CD4-positive, alpha-beta T cell treated with Interleukin-15 for 1 hour (primary cell): ENCODE measurements at regions not wholly inside any gene's neighbourhood (a gene's known extent, or its start where the extent isn't known, plus 50 kb on each side); places are given as distances from the start of the nearest gene placed in this dataset.
"Not testable (repeated sequence)": the region's sequence is repeated elsewhere in the genome, so short reads cannot be mapped to it uniquely, and the experiment has no call there.

Experiments used
- DNase-seq: peaks from one replicate; pipeline ENCODE4 v3.0.0-alpha.2; 2020

- peak; percentile 92 for DNase-seq
Measured at GRCh38 chr3:153221748-153222162, 59.7 kb downstream of the RAP2B start.

DNA sequence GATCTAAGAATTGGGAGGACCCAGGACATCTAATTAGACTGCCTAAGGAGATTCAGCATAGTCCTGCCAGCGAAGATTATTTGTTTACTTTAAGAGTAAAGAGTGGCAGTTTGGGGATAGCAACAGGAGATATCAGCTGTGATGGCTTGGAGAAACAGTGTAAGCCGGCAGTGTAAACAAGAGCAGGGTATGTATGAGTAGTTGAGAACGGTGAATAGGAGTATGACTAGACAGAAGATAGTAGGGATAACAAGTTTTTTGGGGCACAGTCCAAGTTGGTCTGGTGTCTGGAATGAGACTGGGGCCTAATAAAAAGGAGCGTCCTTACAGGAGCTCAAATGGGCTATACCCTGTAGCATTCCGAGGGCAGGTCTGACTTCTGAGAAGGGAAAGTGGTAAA is 64.9 kb downstream of the RAP2B start:
- not testable (repeated sequence) for DNase-seq

- not testable (repeated sequence) for DNase-seq
Measured at GRCh38 chr3:153230427-153230826, 68.4 kb downstream of the RAP2B start.

DNA sequence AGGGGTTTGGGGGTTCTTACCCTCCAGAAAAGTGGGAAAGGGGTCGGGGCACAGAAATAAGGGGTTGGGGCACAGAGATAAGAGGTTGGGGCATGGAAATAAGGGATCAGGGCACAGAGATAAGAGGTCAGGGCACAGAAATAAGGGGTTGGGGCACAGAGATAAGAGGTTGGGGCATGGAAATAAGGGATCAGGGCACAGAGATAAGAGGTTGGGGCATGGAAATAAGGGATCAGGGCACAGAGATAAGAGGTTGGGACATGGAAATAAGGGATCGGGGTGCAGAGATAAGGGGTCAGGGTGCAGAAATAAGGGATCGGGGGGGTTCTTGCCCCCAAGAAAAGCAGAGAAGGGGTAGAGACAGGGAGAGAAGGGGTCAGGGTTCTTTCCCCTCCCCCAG is 69.2 kb downstream of the RAP2B start:
- DNase-seq = not testable (repeated sequence)

GRCh38 chr3:153232050-153232752 is 70.2 kb downstream of the RAP2B start:
- DNase-seq = not testable (repeated sequence)

- DNase-seq = no peak
Measured at GRCh38 chr3:153232851-153233271, 70.8 kb downstream of the RAP2B start.

DNA sequence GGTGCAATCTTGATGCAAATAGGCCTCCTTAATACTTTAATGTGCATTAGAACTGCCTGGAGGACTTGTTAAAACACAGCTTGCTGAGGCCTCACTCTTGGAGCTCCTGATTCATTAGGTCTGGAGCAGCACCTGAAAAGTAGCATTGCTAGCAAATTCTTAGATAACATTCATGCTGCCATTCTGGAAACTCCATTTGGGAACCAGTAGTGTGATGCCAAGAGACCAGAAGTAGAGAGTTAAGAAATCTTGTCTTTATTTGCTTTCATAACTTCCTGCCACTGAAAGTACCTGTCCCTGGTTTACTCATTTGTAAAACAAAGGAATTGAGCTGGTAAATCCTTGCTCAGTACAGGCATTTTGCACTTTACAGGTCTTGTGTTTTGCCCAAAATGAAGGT is 72.0 kb downstream of the RAP2B start:
- DNase-seq = no peak

DNA sequence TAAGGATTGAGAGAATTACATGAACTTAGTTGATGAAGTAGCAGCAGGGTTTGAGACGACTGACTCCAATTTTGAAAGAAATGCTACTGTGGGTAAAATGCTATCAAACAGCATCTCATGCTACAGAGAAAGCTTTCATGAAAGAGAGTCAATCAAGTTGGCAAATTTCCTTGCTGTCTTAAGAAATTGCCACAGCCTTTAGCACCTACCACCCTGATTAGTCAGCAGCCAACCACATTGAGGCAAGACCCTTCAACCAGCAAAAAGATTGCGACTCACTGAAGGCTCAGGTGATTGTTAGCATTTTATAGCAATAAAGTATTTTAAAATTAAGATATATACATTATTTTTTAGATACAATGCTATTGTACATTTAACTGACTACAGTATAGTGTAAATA is 80.9 kb downstream of the RAP2B start:
- DNase-seq = peak; percentile 17

DNA sequence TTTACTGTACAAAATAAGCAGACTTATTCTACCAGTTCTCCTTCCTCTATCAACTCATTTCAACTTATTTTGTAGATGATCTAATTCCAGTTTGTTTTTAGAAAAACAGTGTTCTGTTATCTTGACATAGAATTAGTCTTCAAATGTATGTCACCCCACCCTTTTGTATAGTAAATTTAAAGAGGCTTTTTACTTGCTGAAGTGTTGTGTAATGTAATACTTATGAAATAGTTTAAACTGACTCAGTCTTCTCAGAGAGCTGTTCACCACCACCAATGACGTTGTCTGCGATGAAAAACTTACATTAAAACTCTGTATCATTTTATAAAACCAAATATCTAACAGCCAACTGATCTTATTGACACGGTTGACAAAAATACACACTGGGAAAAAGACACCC is 82.9 kb downstream of the RAP2B start:
- DNase-seq = no peak

GRCh38 chr3:153245661-153246060 is 83.6 kb downstream of the RAP2B start:
- no peak for DNase-seq

GRCh38 chr3:153246331-153246730 is 84.3 kb downstream of the RAP2B start:
- DNase-seq = no peak

DNA sequence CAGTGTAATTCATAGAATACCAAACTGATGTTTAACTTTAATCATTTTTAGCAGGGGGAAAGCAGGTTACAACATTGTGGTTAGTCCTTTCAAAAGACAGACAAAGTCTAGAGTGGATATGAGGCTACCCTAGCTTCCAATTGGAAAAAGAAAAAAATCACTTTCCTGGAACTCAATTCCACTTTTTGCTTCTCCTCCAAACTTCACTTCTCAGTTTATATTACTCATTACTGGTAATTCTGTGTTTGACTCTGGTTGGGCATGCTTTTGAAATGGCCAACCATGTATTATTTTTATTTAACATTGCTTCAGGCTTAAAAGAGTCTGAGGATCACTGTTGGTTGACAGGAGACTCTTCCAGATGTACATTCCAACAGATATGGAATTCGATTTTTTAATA is 84.8 kb downstream of the RAP2B start:
- DNase-seq = no peak

DNA sequence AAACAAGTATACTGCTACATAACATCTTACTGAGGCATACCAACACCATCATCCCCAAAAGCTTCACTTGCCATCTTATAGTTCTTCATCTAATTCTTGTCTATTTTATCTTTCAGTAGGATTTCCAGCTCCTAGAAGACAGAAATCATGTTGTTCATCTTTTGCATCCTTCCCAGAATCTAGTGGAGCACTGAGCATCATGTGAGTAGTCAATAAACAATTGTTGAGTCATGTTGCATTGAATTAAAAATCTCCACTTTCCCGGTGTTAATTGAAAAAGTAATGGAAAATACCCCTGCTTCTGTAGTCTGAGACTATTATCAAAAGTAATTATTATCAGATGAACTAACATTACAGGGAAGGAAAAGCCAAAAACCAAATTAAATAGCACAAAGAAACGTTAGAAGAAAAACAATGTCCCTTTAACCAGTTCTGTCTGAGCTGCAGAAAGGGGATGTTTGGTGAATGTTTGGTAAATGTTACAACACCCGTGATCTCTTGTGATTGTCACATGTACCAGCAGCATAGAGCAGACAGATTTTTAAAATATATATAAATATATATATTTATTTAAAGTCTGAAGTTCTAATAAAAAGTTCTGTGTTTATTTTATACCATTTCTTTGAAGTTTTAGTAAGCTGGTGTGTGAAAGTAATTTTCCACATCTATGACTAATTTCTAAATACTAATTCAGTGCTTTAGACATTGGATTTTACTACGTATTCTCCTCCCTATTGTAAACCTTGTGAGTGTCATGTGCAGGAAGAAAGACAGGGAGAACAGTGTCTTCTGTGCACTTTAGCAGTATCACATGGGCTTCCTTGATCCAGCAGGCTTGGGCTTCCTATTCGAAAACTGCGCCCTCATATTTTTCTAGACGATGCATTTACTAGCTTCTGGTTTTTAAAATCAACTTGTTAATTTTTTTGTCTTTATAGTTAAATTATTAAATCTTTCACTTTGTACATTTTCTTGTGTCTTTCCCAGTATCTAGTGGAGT is 85.6 kb downstream of the RAP2B start:
- DNase-seq = no peak

GRCh38 chr3:153248835-153249234 is 86.8 kb downstream of the RAP2B start:
- not testable (repeated sequence) for DNase-seq

GRCh38 chr3:153249906-153250305 is 87.9 kb downstream of the RAP2B start:
- no peak for DNase-seq

- no peak for DNase-seq
Measured at GRCh38 chr3:153250446-153250845, 88.4 kb downstream of the RAP2B start.

DNA sequence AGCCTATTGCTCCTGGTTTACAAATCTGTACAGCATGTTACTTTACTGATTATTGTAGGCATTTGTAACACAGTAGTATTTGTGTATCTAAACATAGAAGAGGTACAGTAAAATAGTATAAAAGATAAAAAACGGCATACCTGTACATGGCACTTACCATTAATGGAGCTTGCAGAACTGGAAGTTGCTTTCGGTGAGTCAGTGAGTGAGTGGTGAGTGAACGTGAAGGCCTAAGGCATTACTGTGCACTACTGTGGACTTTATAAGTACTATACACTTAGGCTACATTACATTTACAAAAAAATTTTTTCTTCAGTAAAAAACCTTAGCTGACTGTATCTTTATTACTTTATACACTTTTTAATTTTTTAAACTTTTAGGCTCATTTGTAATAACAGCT is 90.9 kb downstream of the RAP2B start:
- DNase-seq = no peak

DNA sequence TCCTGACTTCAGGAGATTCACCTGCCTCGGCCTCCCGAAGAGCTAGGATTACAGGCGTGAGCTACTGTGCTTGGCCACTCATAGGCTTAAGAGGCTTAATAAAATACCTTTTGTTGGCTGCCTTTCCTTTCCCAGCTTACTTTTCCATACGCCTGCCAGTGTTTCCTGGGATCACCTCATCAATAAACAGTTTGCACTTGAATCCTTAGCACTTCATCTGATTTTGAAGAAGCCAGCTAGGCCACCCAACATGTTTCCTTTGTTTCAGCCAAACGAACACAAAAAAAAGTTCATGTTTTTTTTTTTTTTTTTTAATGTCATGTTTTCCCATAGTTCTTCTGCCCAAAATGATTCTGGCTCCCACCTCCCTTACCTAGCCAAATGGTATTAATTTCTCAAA is 92.3 kb downstream of the RAP2B start:
- DNase-seq = no peak

GRCh38 chr3:153257673-153258351 is 95.8 kb downstream of the RAP2B start:
- no peak for DNase-seq

DNA sequence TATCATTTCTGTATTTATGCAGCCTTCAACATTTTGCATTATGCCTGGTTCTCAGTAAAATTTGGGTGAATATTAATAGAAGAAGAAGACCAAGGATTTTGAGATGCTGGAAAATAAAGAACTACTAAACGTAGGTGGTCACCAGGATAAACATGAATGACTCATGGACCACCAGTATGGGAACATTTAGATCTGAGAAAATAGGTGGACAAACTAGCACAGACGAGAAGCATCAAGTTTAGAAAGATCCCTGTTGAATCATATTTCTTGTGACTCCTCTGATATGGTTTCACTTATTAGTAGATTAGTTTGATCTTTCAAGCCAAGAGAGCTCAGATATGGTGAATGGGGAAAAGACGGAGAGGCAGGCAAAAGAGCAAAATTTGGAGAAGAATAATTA is 97.9 kb downstream of the RAP2B start:
- DNase-seq = no peak

- DNase-seq = no peak
Measured at GRCh38 chr3:153260681-153261080, 98.7 kb downstream of the RAP2B start.

DNA sequence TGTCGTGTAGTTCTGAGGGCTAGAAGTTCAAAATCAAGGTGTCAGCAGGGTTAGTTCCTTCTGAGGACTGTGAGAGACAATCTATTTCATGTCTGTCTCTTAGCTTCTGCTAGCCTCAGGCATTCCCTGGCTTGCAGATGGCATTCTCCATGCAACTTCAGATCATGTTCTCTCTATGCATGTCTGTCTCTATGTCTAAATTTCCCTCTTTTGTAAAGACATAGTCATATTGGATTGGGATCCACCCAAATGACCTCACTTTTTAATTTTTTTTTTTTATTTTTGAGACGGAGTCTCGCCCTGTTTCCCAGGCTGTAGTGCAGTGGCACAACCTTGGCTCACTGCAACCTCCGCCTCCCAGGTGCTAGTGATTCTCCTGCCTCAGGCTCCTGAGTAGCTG is 104.6 kb downstream of the RAP2B start:
- no peak for DNase-seq

- no peak for DNase-seq
Measured at GRCh38 chr3:153268564-153269279, 106.7 kb downstream of the RAP2B start.
